ENCODE measurements at regions not wholly inside any gene's neighbourhood (a gene's known extent, or its start where the extent isn't known, plus 50 kb on each side); places are given as distances from the start of the nearest gene placed in this dataset.

DNA sequence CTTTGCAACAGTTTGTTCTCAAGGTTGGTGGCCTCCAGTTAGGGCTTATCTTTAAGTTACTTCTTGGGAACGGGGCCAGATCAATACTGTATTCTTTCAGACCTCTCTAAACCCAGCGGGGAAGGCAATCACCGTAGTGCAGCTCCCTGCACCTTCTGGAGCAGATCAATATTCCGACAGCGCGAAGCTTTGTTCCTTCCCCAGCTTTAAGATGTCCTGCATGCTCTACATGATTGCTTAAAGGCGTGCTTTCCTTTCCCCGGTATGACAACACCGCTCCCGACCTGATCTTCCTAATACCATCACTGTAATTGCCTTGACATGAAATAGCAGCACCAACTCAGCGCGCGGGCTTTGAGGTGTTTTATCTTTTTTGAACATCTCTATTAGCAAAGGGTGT lies 755.2 kb downstream of the NR2F2 start:
- TF ChIP-seq SIN3A (IDR thresholded peaks at IDR 0.05; ENCODE audit: borderline replicate concordance, insufficient read depth, low read length): no peak
- TF ChIP-seq REST (IDR thresholded peaks at IDR 0.05; ENCODE audit: insufficient read depth in 1 of 2, low read depth in 2 of 2, low read length in 2 of 2): no peak

GRCh38 chr15:97087006-97087741 lies 756.7 kb downstream of the NR2F2 start:
- no peak for TF ChIP-seq TAF1 (IDR thresholded peaks at IDR 0.05; ENCODE audit: borderline replicate concordance, insufficient read depth, low read length)
- TF ChIP-seq POLR2AphosphoS5 (IDR thresholded peaks at IDR 0.05; ENCODE audit: low read depth, low read length): no peak

- TF ChIP-seq REST (IDR thresholded peaks at IDR 0.05; ENCODE audit: insufficient read depth in 1 of 2, low read depth in 2 of 2, low read length in 2 of 2) (no peak), TAF1 (IDR thresholded peaks at IDR 0.05; ENCODE audit: borderline replicate concordance, insufficient read depth, low read length) (no peak), SIN3A (IDR thresholded peaks at IDR 0.05; ENCODE audit: borderline replicate concordance, insufficient read depth, low read length) (no peak), POLR2AphosphoS5 (IDR thresholded peaks at IDR 0.05; ENCODE audit: low read depth, low read length) (no peak), FOXP2 (optimal IDR thresholded peaks at IDR 0.05; ENCODE audit: borderline replicate concordance, extremely low read depth, extremely low read length, insufficient read depth) (no peak)
Measured at GRCh38 chr15:97091093-97091492, 760.6 kb downstream of the NR2F2 start.

- no peak for TF ChIP-seq REST (IDR thresholded peaks at IDR 0.05; ENCODE audit: insufficient read depth in 1 of 2, low read depth in 2 of 2, low read length in 2 of 2)
- no peak for TF ChIP-seq TAF1 (IDR thresholded peaks at IDR 0.05; ENCODE audit: borderline replicate concordance, insufficient read depth, low read length)
- TF ChIP-seq POLR2AphosphoS5 (IDR thresholded peaks at IDR 0.05; ENCODE audit: low read depth, low read length): no peak
- no peak for TF ChIP-seq FOXP2 (optimal IDR thresholded peaks at IDR 0.05; ENCODE audit: borderline replicate concordance, extremely low read depth, extremely low read length, insufficient read depth)
- no peak for TF ChIP-seq SIN3A (IDR thresholded peaks at IDR 0.05; ENCODE audit: borderline replicate concordance, insufficient read depth, low read length)
Measured at GRCh38 chr15:97092656-97093055, 762.2 kb downstream of the NR2F2 start.

GRCh38 chr15:97096303-97096835 lies 765.9 kb downstream of the NR2F2 start:
- TF ChIP-seq SIN3A (IDR thresholded peaks at IDR 0.05; ENCODE audit: borderline replicate concordance, insufficient read depth, low read length): no peak
- TF ChIP-seq REST (IDR thresholded peaks at IDR 0.05; ENCODE audit: insufficient read depth in 1 of 2, low read depth in 2 of 2, low read length in 2 of 2): no peak
- no peak for TF ChIP-seq TAF1 (IDR thresholded peaks at IDR 0.05; ENCODE audit: borderline replicate concordance, insufficient read depth, low read length)
- no peak for TF ChIP-seq FOXP2 (optimal IDR thresholded peaks at IDR 0.05; ENCODE audit: borderline replicate concordance, extremely low read depth, extremely low read length, insufficient read depth)
- no peak for TF ChIP-seq POLR2AphosphoS5 (IDR thresholded peaks at IDR 0.05; ENCODE audit: low read depth, low read length)

All from PFSK-1 (cell line).